Activated T-cell treated with anti-CD3 and anti-CD28 coated beads, Interleukin-2, amount 50 U/mL, for 24 hours (primary cell): ENCODE measurements at regions not wholly inside any gene's neighbourhood (a gene's known extent, or its start where the extent isn't known, plus 50 kb on each side); places are given as distances from the start of the nearest gene placed in this dataset.

Source experiments
- DNase-seq: peaks from one replicate; pipeline ENCODE4 v3.0.0-alpha.2; 2020
- H3K27ac Mint-ChIP-seq: 2 replicates; pipeline ENCODE4 v1.8.0; 2020; ENCODE audit warnings: mild to moderate bottlenecking, mixed read lengths
- H3K27me3 Mint-ChIP-seq: 2 replicates; pipeline ENCODE4 v1.8.0; 2020; ENCODE audit warnings: mixed read lengths
- H3K36me3 Mint-ChIP-seq: 2 replicates; pipeline ENCODE4 v1.8.0; 2020; ENCODE audit warnings: low read depth, mixed read lengths
- H3K4me1 Mint-ChIP-seq: 2 replicates; pipeline ENCODE4 v1.8.0; 2020; ENCODE audit warnings: low read depth, mixed read lengths
- H3K4me3 Mint-ChIP-seq: 2 replicates; pipeline ENCODE4 v1.8.0; 2020; ENCODE audit warnings: mild to moderate bottlenecking, moderate library complexity, mixed read lengths
- H3K9me3 Mint-ChIP-seq: 2 replicates; pipeline ENCODE4 v1.8.0; 2020; ENCODE audit warnings: mixed read lengths

DNA sequence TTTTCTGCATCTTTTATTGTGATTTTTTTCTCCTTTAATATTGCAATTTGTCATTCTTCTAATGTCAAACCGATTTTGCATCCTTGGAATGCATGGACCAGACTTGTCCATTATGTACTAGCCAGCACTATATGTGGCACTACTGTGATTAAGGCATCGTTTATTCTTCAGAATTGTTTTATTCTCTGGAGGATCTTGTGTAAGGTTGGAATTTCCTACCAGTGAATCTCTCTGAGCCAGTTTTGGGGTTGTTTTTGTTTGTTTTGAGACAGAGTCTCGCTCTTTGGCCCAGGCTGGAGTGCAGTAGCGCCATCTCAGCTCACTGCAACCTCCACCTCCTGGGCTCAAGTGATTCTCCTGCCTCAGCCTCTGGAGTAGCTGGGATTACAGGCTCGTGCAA, 58.5 kb downstream of the IGLL5 start:
- no peak overlapping the region for H3K27ac Mint-ChIP-seq
- DNase-seq: no peak
- no peaks in the 10 kb centered on the region for H3K9me3 Mint-ChIP-seq
- H3K4me3 Mint-ChIP-seq: no peak overlapping the region
- peaks cover 15% of the 10 kb centered on the region for H3K27me3 Mint-ChIP-seq
- H3K4me1 Mint-ChIP-seq: peaks cover 6% of the 10 kb centered on the region
- H3K36me3 Mint-ChIP-seq: no peaks in the 10 kb centered on the region

GRCh38 chr22:22948651-22949571, 61.3 kb downstream of the IGLL5 start:
- no peak for DNase-seq
- Mint-ChIP-seq H3K27me3 (peaks cover 40% of the 10 kb centered on the region), H3K27ac (no peak overlapping the region), H3K4me1 (peaks cover 4% of the 10 kb centered on the region), H3K36me3 (no peaks in the 10 kb centered on the region), H3K4me3 (no peak overlapping the region), H3K9me3 (no peaks in the 10 kb centered on the region)

DNA sequence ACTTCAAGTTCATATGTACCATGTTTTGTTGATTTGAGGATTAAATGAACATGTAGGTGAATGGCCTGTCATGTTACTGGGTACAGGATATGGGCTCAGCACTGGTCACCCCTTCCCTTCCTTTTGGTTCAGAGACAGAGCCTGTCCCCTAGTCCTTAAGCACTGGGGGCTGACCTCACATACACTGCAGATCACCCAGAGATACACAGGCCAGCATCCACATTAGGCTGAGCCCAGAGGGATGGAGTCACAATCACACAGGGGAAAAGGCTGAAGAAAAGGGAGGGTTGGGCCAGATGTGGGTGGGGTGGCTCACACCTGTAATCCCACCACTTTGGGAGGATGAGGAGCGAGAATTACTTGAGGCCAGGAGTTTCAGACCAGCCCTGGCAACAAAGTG, 62.3 kb downstream of the IGLL5 start:
- Mint-ChIP-seq H3K4me1 (peaks cover 8% of the 10 kb centered on the region), H3K9me3 (no peaks in the 10 kb centered on the region), H3K27ac (no peak overlapping the region)

GRCh38 chr22:22951035-22951434, 63.4 kb downstream of the IGLL5 start:
- H3K4me1 Mint-ChIP-seq: peaks cover 8% of the 10 kb centered on the region
- no peaks in the 10 kb centered on the region for H3K9me3 Mint-ChIP-seq

More for the DNA sequence above, 62.3 kb downstream of the IGLL5 start:
- DNase-seq: no peak
- no peak overlapping the region for H3K4me3 Mint-ChIP-seq
- peaks cover 46% of the 10 kb centered on the region for H3K27me3 Mint-ChIP-seq
- H3K36me3 Mint-ChIP-seq: no peaks in the 10 kb centered on the region

GRCh38 chr22:22952531-22953280, 65.1 kb downstream of the IGLL5 start:
- no peak overlapping the region for H3K27ac Mint-ChIP-seq
- no peaks in the 10 kb centered on the region for H3K36me3 Mint-ChIP-seq
- H3K4me3 Mint-ChIP-seq: no peak overlapping the region
- H3K4me1 Mint-ChIP-seq: peaks cover 3% of the 10 kb centered on the region
- no peaks in the 10 kb centered on the region for H3K9me3 Mint-ChIP-seq
- DNase-seq: no peak
- peaks cover 53% of the 10 kb centered on the region for H3K27me3 Mint-ChIP-seq

More at GRCh38 chr22:22951035-22951434, 63.4 kb downstream of the IGLL5 start:
- H3K27me3 Mint-ChIP-seq: peaks cover 50% of the 10 kb centered on the region
- no peak for DNase-seq
- H3K4me3 Mint-ChIP-seq: no peak overlapping the region
- H3K36me3 Mint-ChIP-seq: no peaks in the 10 kb centered on the region
- no peak overlapping the region for H3K27ac Mint-ChIP-seq

DNA sequence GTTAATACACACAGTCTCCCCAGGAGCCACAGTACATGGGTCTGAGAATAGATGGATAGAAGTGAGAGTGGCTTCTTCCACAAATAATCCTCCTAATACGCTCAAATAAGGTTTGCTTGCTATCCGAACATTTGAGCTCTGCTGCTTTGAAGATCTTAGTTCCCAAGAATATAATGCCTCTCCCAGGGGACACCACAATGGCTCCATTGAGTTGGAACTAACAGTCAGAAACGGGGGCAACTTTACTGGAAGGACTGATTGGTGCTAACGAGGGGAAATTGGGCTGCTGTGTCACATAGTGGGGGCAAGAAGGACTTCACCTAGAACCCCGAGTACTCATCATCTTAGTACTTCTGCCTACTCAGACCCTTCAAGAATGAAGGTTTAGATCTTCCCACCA, 66.2 kb downstream of the IGLL5 start:
- Mint-ChIP-seq H3K9me3 (no peaks in the 10 kb centered on the region), H3K27me3 (peaks cover 48% of the 10 kb centered on the region), H3K4me3 (no peak overlapping the region), H3K36me3 (no peaks in the 10 kb centered on the region), H3K4me1 (peaks cover 3% of the 10 kb centered on the region), H3K27ac (no peak overlapping the region)
- no peak for DNase-seq

- no peaks in the 10 kb centered on the region for H3K9me3 Mint-ChIP-seq
- H3K27me3 Mint-ChIP-seq: peaks cover 48% of the 10 kb centered on the region
- H3K27ac Mint-ChIP-seq: no peak overlapping the region
- peak; percentile 45 for DNase-seq
- peaks cover 3% of the 10 kb centered on the region for H3K4me1 Mint-ChIP-seq
- no peak overlapping the region for H3K4me3 Mint-ChIP-seq
- H3K36me3 Mint-ChIP-seq: no peaks in the 10 kb centered on the region
Measured at GRCh38 chr22:22954656-22955055, 67.0 kb downstream of the IGLL5 start.

GRCh38 chr22:22955276-22955798, 67.7 kb downstream of the IGLL5 start:
- Mint-ChIP-seq H3K4me3 (no peak overlapping the region), H3K27me3 (peaks cover 48% of the 10 kb centered on the region), H3K9me3 (no peaks in the 10 kb centered on the region), H3K27ac (no peak overlapping the region), H3K36me3 (no peaks in the 10 kb centered on the region), H3K4me1 (peaks cover 3% of the 10 kb centered on the region)
- no peak for DNase-seq

- Mint-ChIP-seq H3K36me3 (no peaks in the 10 kb centered on the region), H3K9me3 (no peaks in the 10 kb centered on the region), H3K4me3 (no peak overlapping the region), H3K27ac (no peak overlapping the region), H3K27me3 (peaks cover 42% of the 10 kb centered on the region), H3K4me1 (peaks cover 3% of the 10 kb centered on the region)
- peak; percentile 69 for DNase-seq
Measured at GRCh38 chr22:22955866-22956535, 68.4 kb downstream of the IGLL5 start.

GRCh38 chr22:22957090-22957489, 69.5 kb downstream of the IGLL5 start:
- Mint-ChIP-seq H3K9me3 (peaks cover 2% of the 10 kb centered on the region), H3K4me1 (peaks cover 3% of the 10 kb centered on the region), H3K27ac (no peak overlapping the region), H3K27me3 (peaks cover 33% of the 10 kb centered on the region), H3K36me3 (no peaks in the 10 kb centered on the region), H3K4me3 (no peak overlapping the region)
- no peak for DNase-seq

- Mint-ChIP-seq H3K36me3 (no peaks in the 10 kb centered on the region), H3K9me3 (peaks cover 2% of the 10 kb centered on the region), H3K27ac (no peak overlapping the region), H3K4me1 (peaks cover 3% of the 10 kb centered on the region), H3K27me3 (peaks cover 23% of the 10 kb centered on the region), H3K4me3 (no peak overlapping the region)
- no peak for DNase-seq
Measured at GRCh38 chr22:22958621-22959020, 71.0 kb downstream of the IGLL5 start.

- no peaks in the 10 kb centered on the region for H3K36me3 Mint-ChIP-seq
- no peak overlapping the region for H3K4me3 Mint-ChIP-seq
- no peak overlapping the region for H3K27ac Mint-ChIP-seq
- H3K4me1 Mint-ChIP-seq: peaks cover 3% of the 10 kb centered on the region
- peaks cover 24% of the 10 kb centered on the region for H3K27me3 Mint-ChIP-seq
- peaks cover 2% of the 10 kb centered on the region for H3K9me3 Mint-ChIP-seq
- DNase-seq: peak; percentile 79
Measured at GRCh38 chr22:22959147-22959827, 71.7 kb downstream of the IGLL5 start.

DNA sequence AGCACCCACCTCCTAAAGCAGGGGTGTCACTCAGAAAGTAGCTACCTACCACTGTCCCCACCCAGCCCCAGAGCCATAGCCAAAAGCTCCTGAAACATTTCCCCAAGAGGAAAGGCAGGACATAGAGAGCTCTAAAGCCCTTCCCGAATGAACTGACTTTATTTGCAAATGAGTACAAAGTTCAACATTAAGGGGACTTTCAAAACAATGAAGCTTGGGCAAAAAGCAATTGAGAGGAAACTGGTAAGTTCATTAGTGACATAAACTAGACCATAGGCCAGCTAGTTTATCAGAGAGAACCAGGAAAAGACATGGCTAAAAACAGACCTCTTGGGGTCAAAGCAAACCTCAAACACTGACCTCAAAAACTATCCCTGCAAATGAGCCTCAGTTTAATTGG, 72.7 kb downstream of the IGLL5 start:
- H3K27ac Mint-ChIP-seq: no peak overlapping the region

DNA sequence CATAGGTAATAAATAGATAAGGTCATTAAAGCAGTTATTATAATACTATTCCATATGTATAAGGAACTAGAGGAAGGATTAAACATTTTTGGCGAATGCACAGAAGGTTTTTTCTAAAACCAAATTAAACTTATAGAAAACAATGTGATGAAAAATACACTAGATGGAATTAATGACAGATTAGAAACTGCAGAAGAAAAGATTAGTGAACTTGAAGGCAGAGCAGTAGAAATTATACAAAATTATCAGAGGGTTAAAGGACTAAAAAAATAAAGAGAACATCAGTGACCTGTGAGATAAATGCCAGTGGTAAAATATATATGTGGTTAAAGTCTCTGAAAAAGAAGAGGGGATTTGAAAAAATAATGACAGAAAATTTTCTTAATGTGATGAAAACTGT, 74.0 kb downstream of the IGLL5 start:
- peaks cover 2% of the 10 kb centered on the region for H3K9me3 Mint-ChIP-seq
- H3K27ac Mint-ChIP-seq: no peak overlapping the region
- DNase-seq: no peak
- H3K27me3 Mint-ChIP-seq: peaks cover 27% of the 10 kb centered on the region
- H3K4me3 Mint-ChIP-seq: no peak overlapping the region
- no peaks in the 10 kb centered on the region for H3K4me1 Mint-ChIP-seq
- no peaks in the 10 kb centered on the region for H3K36me3 Mint-ChIP-seq

More for the DNA sequence above, 72.7 kb downstream of the IGLL5 start:
- no peak for DNase-seq
- H3K9me3 Mint-ChIP-seq: peaks cover 2% of the 10 kb centered on the region
- H3K27me3 Mint-ChIP-seq: peaks cover 26% of the 10 kb centered on the region
- H3K36me3 Mint-ChIP-seq: no peaks in the 10 kb centered on the region
- no peaks in the 10 kb centered on the region for H3K4me1 Mint-ChIP-seq
- no peak overlapping the region for H3K4me3 Mint-ChIP-seq
